Nephron progenitor cell (in vitro differentiated cells): ENCODE measurements at regions not wholly inside any gene's neighbourhood (a gene's known extent, or its start where the extent isn't known, plus 50 kb on each side); places are given as distances from the start of the nearest gene placed in this dataset.

Source experiments
- DNase-seq: peaks from one replicate; pipeline ENCODE4 v3.0.0; 2021
- H3K27ac Mint-ChIP-seq: 2 replicates; pipeline ENCODE4 v1.8.0; 2021; ENCODE audit warnings: mild to moderate bottlenecking, moderate library complexity, mixed read lengths
- H3K27me3 Mint-ChIP-seq: 2 replicates; pipeline ENCODE4 v1.8.0; 2021; ENCODE audit warnings: mild to moderate bottlenecking, low read depth, mixed read lengths; ENCODE audit not compliant: poor library complexity
- H3K36me3 Mint-ChIP-seq: 2 replicates; pipeline ENCODE4 v1.8.0; 2021; ENCODE audit warnings: low read depth, mixed read lengths
- H3K4me1 Mint-ChIP-seq: 2 replicates; pipeline ENCODE4 v1.8.0; 2021; ENCODE audit warnings: mixed read lengths
- H3K4me3 Mint-ChIP-seq: 2 replicates; pipeline ENCODE4 v1.8.0; 2021; ENCODE audit warnings: mild to moderate bottlenecking, moderate library complexity, mixed read lengths
- H3K9me3 Mint-ChIP-seq: 2 replicates; pipeline ENCODE4 v1.8.0; 2021; ENCODE audit warnings: mild to moderate bottlenecking, moderate library complexity, mixed read lengths
- TF ChIP-seq, protein P1 (sequence below): fragments of 200-600 bp; sonication (generic); IDR thresholded peaks from 2 replicates; pipeline ENCODE4 v1.5.0; 2021; ENCODE audit warnings: antibody characterized with exemption

GRCh38 chr3:135565546-135565945 is 400.0 kb upstream of the PPP2R3A start:
- Mint-ChIP-seq H3K27me3 (peaks cover 10% of the 10 kb centered on the region), H3K36me3 (no peaks in the 10 kb centered on the region), H3K27ac (no peak overlapping the region), H3K4me3 (no peak overlapping the region), H3K4me1 (peaks cover 26% of the 10 kb centered on the region), H3K9me3 (no peaks in the 10 kb centered on the region)
- DNase-seq, result no peak
- TF ChIP-seq, protein P1, sequence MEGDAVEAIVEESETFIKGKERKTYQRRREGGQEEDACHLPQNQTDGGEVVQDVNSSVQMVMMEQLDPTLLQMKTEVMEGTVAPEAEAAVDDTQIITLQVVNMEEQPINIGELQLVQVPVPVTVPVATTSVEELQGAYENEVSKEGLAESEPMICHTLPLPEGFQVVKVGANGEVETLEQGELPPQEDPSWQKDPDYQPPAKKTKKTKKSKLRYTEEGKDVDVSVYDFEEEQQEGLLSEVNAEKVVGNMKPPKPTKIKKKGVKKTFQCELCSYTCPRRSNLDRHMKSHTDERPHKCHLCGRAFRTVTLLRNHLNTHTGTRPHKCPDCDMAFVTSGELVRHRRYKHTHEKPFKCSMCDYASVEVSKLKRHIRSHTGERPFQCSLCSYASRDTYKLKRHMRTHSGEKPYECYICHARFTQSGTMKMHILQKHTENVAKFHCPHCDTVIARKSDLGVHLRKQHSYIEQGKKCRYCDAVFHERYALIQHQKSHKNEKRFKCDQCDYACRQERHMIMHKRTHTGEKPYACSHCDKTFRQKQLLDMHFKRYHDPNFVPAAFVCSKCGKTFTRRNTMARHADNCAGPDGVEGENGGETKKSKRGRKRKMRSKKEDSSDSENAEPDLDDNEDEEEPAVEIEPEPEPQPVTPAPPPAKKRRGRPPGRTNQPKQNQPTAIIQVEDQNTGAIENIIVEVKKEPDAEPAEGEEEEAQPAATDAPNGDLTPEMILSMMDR, result no peak

DNA sequence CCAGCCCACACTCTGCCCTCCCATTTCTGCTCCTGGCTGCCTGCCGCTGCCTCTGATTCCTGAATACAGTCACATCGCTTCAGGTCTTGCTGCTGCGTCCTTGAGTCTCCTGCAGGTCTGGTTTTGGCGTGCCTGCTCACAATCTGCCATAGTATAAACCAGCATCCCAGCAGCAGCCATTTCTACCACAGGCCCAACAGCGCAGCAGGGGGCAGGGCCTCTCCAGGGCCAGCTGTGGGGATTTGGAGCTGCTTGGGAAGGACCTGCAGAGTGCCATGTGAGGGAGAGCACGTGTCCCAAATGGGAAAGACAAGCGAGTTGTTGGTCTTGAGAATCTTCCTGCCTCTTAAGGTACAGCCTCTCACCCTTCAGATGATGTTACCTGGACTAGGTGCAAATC is 398.3 kb upstream of the PPP2R3A start:
- TF ChIP-seq, protein P1, result no peak
- Mint-ChIP-seq H3K4me3 (no peak overlapping the region), H3K9me3 (no peaks in the 10 kb centered on the region), H3K27me3 (peaks cover 10% of the 10 kb centered on the region), H3K4me1 (peaks cover 24% of the 10 kb centered on the region), H3K27ac (peak overlapping the region; percentile 8), H3K36me3 (no peaks in the 10 kb centered on the region)
- no peak for DNase-seq

GRCh38 chr3:135576751-135577150 is 388.8 kb upstream of the PPP2R3A start:
- H3K4me3 Mint-ChIP-seq, result no peak overlapping the region
- peaks cover 22% of the 10 kb centered on the region for H3K9me3 Mint-ChIP-seq
- H3K27me3 Mint-ChIP-seq, result peaks cover 4% of the 10 kb centered on the region
- H3K27ac Mint-ChIP-seq, result peak overlapping the region; percentile 96
- DNase-seq, result no peak
- peaks cover 11% of the 10 kb centered on the region for H3K36me3 Mint-ChIP-seq
- TF ChIP-seq, protein P1, result no peak
- H3K4me1 Mint-ChIP-seq, result peaks cover 16% of the 10 kb centered on the region

DNA sequence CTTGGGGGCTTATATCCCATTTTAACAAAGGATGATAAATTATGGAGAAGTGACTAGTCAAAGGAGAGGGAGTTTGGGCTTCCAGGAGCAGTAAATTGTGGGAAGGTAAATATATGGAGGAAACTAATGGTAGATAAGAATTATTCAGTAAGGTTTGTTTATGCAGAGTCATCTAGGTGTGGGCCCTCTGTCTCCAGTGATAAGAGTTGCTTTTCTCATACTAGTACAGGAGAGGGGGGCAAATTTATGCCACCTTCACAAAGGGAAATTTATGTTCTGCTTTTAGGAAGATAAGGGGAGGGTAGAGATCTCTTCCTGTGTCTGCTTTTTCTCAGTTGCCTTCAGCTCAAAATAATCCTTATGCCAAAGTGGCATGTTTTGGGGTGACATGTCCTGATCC is 383.7 kb upstream of the PPP2R3A start:
- Mint-ChIP-seq H3K27me3 (peaks cover under 1% of the 10 kb centered on the region), H3K27ac (no peak overlapping the region), H3K4me1 (peaks cover 14% of the 10 kb centered on the region), H3K4me3 (no peak overlapping the region), H3K9me3 (peaks cover 50% of the 10 kb centered on the region), H3K36me3 (peaks cover 32% of the 10 kb centered on the region)
- TF ChIP-seq, protein P1, result no peak
- no peak for DNase-seq

- peaks cover 32% of the 10 kb centered on the region for H3K36me3 Mint-ChIP-seq
- no peak for DNase-seq
- H3K9me3 Mint-ChIP-seq, result peaks cover 56% of the 10 kb centered on the region
- peaks cover 6% of the 10 kb centered on the region for H3K4me1 Mint-ChIP-seq
- TF ChIP-seq, protein P1, result no peak
- H3K27me3 Mint-ChIP-seq, result no peaks in the 10 kb centered on the region
- no peak overlapping the region for H3K4me3 Mint-ChIP-seq
- H3K27ac Mint-ChIP-seq, result no peak overlapping the region
These were observed 382.7 kb upstream of the PPP2R3A start for GRCh38 chr3:135582800-135583199.

DNA sequence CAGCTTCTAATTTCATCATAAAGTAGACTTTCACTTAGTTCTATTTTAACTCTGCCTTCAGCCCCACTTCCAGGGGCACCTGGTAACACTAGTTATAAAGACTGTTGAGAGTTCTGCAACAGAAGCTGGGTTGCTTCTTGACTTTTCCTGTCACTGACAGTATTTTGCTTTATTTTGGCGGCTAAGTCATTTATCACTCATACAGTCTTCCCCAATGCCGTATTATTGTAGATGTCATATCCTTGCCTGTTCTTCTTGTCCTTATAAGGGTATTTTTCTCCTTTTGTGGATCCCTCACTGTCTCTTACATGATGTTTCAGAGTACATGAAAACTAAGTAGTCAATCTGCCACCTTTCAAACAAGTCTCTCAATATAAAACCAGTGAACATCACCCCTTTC is 369.0 kb upstream of the PPP2R3A start:
- Mint-ChIP-seq H3K9me3 (peaks cover 14% of the 10 kb centered on the region), H3K36me3 (no peaks in the 10 kb centered on the region), H3K27ac (no peak overlapping the region), H3K4me3 (no peak overlapping the region), H3K4me1 (no peaks in the 10 kb centered on the region), H3K27me3 (no peaks in the 10 kb centered on the region)
- TF ChIP-seq, protein P1, result no peak
- no peak for DNase-seq
